HCT116 (cell line): ENCODE measurements at regions not wholly inside any gene's neighbourhood (a gene's known extent, or its start where the extent isn't known, plus 50 kb on each side); places are given as distances from the start of the nearest gene placed in this dataset.

Experiments used
- ATAC-seq: fragments of 200-7000 bp; cut with Tn5 transposase; 2 replicates; pipeline ENCODE4 v1.9.1; 2020; ENCODE audit warnings: mild to moderate bottlenecking, moderate library complexity
- BruUV-seq: library from RNA; stranded (reverse); fragments of 400-500 nt; replicated peaks from 2 replicates; lab custom pipeline; 2021; lab: Mats Ljungman, UMichigan
- CTCF ChIA-PET: fragments of 300-600 bp; sonication (Branson Sonifier 250); formaldehyde crosslinking; loops from one replicate; lab custom pipeline; 2021; ENCODE audit warnings: antibody characterized with exemption; lab: Charles Lee
- POLR2A ChIA-PET: fragments of 300-600, 350-600 bp; sonication (Branson Sonifier 250); formaldehyde crosslinking; loops from one replicate; lab custom pipeline; 2021; ENCODE audit warnings: antibody characterized with exemption; lab: Charles Lee
- RAD21 ChIA-PET, 2 experiments: fragments of 300-600 bp; sonication (Branson Sonifier 250); formaldehyde crosslinking; loops; one replicate each; lab custom pipeline; 2023; ENCODE audit warnings: low total read pairs in 2 of 2; ENCODE audit not compliant: uncharacterized antibody in 2 of 2, unreplicated experiment in 2 of 2, low non-redundant PET in 1 of 2; lab: Charles Lee
- DNase-seq: peaks from one replicate; pipeline ENCODE4 v3.0.0-alpha.2; 2010; ENCODE audit warnings: low read depth, low spot score
- H2AFZ ChIP-seq: fragments of 200-600 bp; shearing (Covaris generic), sonication (generic); 2 replicates; pipeline ENCODE4 v1.6.1; 2017; ENCODE audit warnings: low read depth, mixed run types, mixed read lengths, antibody characterized with exemption, low read length; ENCODE audit not compliant: poor library complexity, severe bottlenecking
- H3K27ac ChIP-seq: 2 replicates; pipeline ENCODE4 v1.5.1; 2012; ENCODE audit warnings: low read depth, low read length
- H3K27me3 ChIP-seq: fragments of 200-600 bp; sonication (generic); 2 replicates; pipeline ENCODE4 v1.6.1; 2016; ENCODE audit warnings: mixed run types, low read length, mixed read lengths; ENCODE audit not compliant: insufficient read depth
- H3K36me3 ChIP-seq, 2 experiments: fragments of 200-500 bp in 1 of 2; fragments of 200-600 bp in 1 of 2; sonication (Bioruptor generic) in 1 of 2; sonication (generic) in 1 of 2; 2 replicates each; pipeline versions ENCODE4 v1.5.1 to v1.6.1; 2014 to 2016; ENCODE audit warnings: low read length in 2 of 2, inconsistent platforms in 1 of 2, mixed read lengths in 1 of 2, mixed run types in 1 of 2; ENCODE audit not compliant: insufficient read depth in 2 of 2, control insufficient read depth in 1 of 2
- H3K4me1 ChIP-seq, 2 experiments: fragments of 200-600 bp in 1 of 2; sonication (generic) in 1 of 2; 2 replicates each; pipeline versions ENCODE4 v1.5.1 to v1.6.1; 2012 to 2017; ENCODE audit warnings: low read length in 2 of 2, inconsistent platforms in 1 of 2, mild to moderate bottlenecking in 1 of 2, mixed read lengths in 1 of 2, mixed run types in 1 of 2, moderate library complexity in 1 of 2; ENCODE audit not compliant: insufficient read depth in 2 of 2, control insufficient read depth in 1 of 2
- H3K4me2 ChIP-seq: fragments of 200-600 bp; sonication (generic); 2 replicates; pipeline ENCODE4 v1.6.1; 2017; ENCODE audit warnings: mixed run types, low read length, mixed read lengths
- H3K4me3 ChIP-seq, 2 experiments: fragments of 200-600 bp in 1 of 2; sonication (generic) in 1 of 2; replicated peaks in 1 of 2; 2 replicates each; pipeline ENCODE4 v1.5.1; 2011 to 2016; ENCODE audit warnings: low read length in 2 of 2, control low read depth in 1 of 2, low read depth in 1 of 2, mild to moderate bottlenecking in 1 of 2, mixed read lengths in 1 of 2, mixed run types in 1 of 2
- H3K79me2 ChIP-seq: fragments of 200-600 bp; sonication (generic); 2 replicates; pipeline ENCODE4 v1.6.1; 2017; ENCODE audit warnings: mild to moderate bottlenecking, mixed run types, low read length, moderate library complexity, mixed read lengths; ENCODE audit not compliant: insufficient read depth
- H3K9ac ChIP-seq: fragments of 200-600 bp; sonication (generic); 2 replicates; pipeline ENCODE4 v1.6.1; 2016; ENCODE audit warnings: low read length, mixed read lengths
- H3K9me2 ChIP-seq: fragments of 200-600 bp; sonication (generic), shearing (Covaris generic); 2 replicates; pipeline ENCODE4 v1.6.1; 2017; ENCODE audit warnings: mixed run types, mild to moderate bottlenecking, moderate library complexity; ENCODE audit not compliant: insufficient read depth
- H3K9me3 ChIP-seq, 2 experiments: fragments of 200-500 bp in 1 of 2; fragments of 200-600 bp in 1 of 2; sonication (Bioruptor generic) in 1 of 2; sonication (generic) in 1 of 2; 2 replicates each; pipeline ENCODE4 v1.6.1; 2014 to 2017; ENCODE audit warnings: low read length in 2 of 2, mixed read lengths in 2 of 2, inconsistent platforms in 1 of 2, low read depth in 1 of 2, mild to moderate bottlenecking in 1 of 2, mixed run types in 1 of 2, moderate library complexity in 1 of 2; ENCODE audit not compliant: control insufficient read depth in 1 of 2, insufficient read depth in 1 of 2
- H4K20me1 ChIP-seq: fragments of 200-600 bp; sonication (generic), shearing (Covaris generic); 2 replicates; pipeline ENCODE4 v1.6.1; 2017; ENCODE audit warnings: mixed run types, mild to moderate bottlenecking, moderate library complexity; ENCODE audit not compliant: insufficient read depth
- CBX3 ChIP-seq: IDR thresholded peaks from 2 replicates; pipeline ENCODE4 v1.6.1; 2012; ENCODE audit warnings: low read depth
- EGR1 ChIP-seq: IDR thresholded peaks from 2 replicates; pipeline ENCODE4 v1.6.1; 2012; ENCODE audit warnings: low read depth
- FOSL1 ChIP-seq: IDR thresholded peaks from 2 replicates; pipeline ENCODE4 v1.6.1; 2012; ENCODE audit warnings: low read depth
- POLR2A ChIP-seq: IDR thresholded peaks from 2 replicates; pipeline ENCODE4 v1.7.0; 2011; ENCODE audit warnings: borderline replicate concordance; ENCODE audit not compliant: insufficient read depth, insufficient read length; ENCODE audit errors: extremely low read depth
- POLR2AphosphoS5 ChIP-seq: IDR thresholded peaks from 2 replicates; pipeline ENCODE4 v1.6.1; 2011; ENCODE audit warnings: mild to moderate bottlenecking, low read depth, low read length, moderate library complexity
- RAD21 ChIP-seq: IDR thresholded peaks from 2 replicates; pipeline ENCODE4 v1.6.1; 2012; ENCODE audit warnings: low read depth, mild to moderate bottlenecking
- REST ChIP-seq: IDR thresholded peaks from 2 replicates; pipeline ENCODE4 v1.6.1; 2012; ENCODE audit warnings: low read depth
- SIN3A ChIP-seq: IDR thresholded peaks from 2 replicates; pipeline ENCODE4 v1.6.1; 2012; ENCODE audit warnings: low read depth
- TCF7L2 ChIP-seq: IDR thresholded peaks from 2 replicates; pipeline ENCODE4 v1.7.0; 2011; ENCODE audit warnings: borderline replicate concordance, inconsistent platforms; ENCODE audit not compliant: insufficient read depth, insufficient read length; ENCODE audit errors: extremely low read depth
- YY1 ChIP-seq: IDR thresholded peaks from 2 replicates; pipeline ENCODE4 v1.6.1; 2011; ENCODE audit warnings: low read length, low read depth, moderate library complexity, mild to moderate bottlenecking; ENCODE audit not compliant: insufficient replicate concordance; ENCODE audit errors: extremely low read depth
- ZNF274 ChIP-seq: fragments of 200-500 bp; sonication (Bioruptor generic); IDR thresholded peaks from 2 replicates; pipeline ENCODE4 v1.6.1; 2014; ENCODE audit warnings: mild to moderate bottlenecking, low read depth, low read length, inconsistent platforms
- intact Hi-C: fragments of 100-400 bp; cut with micrococcal nuclease; formaldehyde crosslinking; loops from 2 replicates; pipeline ENCODE4 v1.10.0; 2022
- TF ChIP-seq, protein P1 (sequence below): IDR thresholded peaks from 2 replicates; pipeline ENCODE4 v1.6.1; 2012

GRCh38 chr10:81414038-81414437 lies 461.0 kb upstream of the NRG3 start:
- CTCF ChIA-PET: no interaction called here
- intact Hi-C loops: no loop called here

More at GRCh38 chr10:81414038-81414437, 461.0 kb upstream of the NRG3 start:
- no peak overlapping the region for H3K4me3 ChIP-seq
- no peak overlapping the region for H2AFZ ChIP-seq
- BruUV-seq: no TSS peak
- no peaks in the 10 kb centered on the region for H4K20me1 ChIP-seq
- no peaks in the 10 kb centered on the region for H3K4me1 ChIP-seq
- POLR2A ChIA-PET: no interaction called here
- peaks cover 16 to 17% of the 10 kb centered on the region in 2 experiments for H3K9me3 ChIP-seq
- H3K9ac ChIP-seq: no peak overlapping the region
- RAD21 ChIA-PET: no interaction called here
- no peak for TF ChIP-seq SIN3A
- no peak for TF ChIP-seq TCF7L2
- no peak for TF ChIP-seq RAD21
- TF ChIP-seq EGR1: no peak
- no peak for TF ChIP-seq REST
- TF ChIP-seq ZNF274: no peak
- TF ChIP-seq POLR2A: no peak
- TF ChIP-seq YY1: no peak
- TF ChIP-seq POLR2AphosphoS5: no peak
- TF ChIP-seq CBX3: no peak
- no peak for TF ChIP-seq FOSL1
- TF ChIP-seq, protein P1, sequence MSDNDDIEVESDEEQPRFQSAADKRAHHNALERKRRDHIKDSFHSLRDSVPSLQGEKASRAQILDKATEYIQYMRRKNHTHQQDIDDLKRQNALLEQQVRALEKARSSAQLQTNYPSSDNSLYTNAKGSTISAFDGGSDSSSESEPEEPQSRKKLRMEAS: no peak
- H3K27ac ChIP-seq: no peak overlapping the region
- no peak for DNase-seq
- H3K79me2 ChIP-seq: no peaks in the 10 kb centered on the region
- H3K36me3 ChIP-seq: no peaks in the 10 kb centered on the region
- H3K4me2 ChIP-seq: no peak overlapping the region
- no peaks in the 10 kb centered on the region for H3K9me2 ChIP-seq
- H3K27me3 ChIP-seq: no peaks in the 10 kb centered on the region
- ATAC-seq: no peak
